Large intestine (tissue), 3 donors: ENCODE measurements at regions not wholly inside any gene's neighbourhood (a gene's known extent, or its start where the extent isn't known, plus 50 kb on each side); places are given as distances from the start of the nearest gene placed in this dataset.
"Not testable (repeated sequence)": the region's sequence is repeated elsewhere in the genome, so short reads cannot be mapped to it uniquely, and the experiment has no call there.

Experiments used
- DNase-seq, 2 donors: peaks; one replicate each; pipeline versions ENCODE4 v3.0.0 to v3.0.0-alpha.2; 2013
- H3K27ac ChIP-seq: one replicate; pipeline ENCODE4 v1.5.1; 2013; ENCODE audit warnings: low read length
- H3K27me3 ChIP-seq: 2 replicates; pipeline ENCODE4 v1.6.1; 2013; ENCODE audit warnings: low read length; ENCODE audit not compliant: control insufficient read depth, insufficient read depth
- H3K36me3 ChIP-seq: 2 replicates; pipeline ENCODE4 v1.6.1; 2013; ENCODE audit warnings: low read length; ENCODE audit not compliant: control insufficient read depth, insufficient read depth
- H3K4me1 ChIP-seq: one replicate; pipeline ENCODE4 v1.6.1; 2013; ENCODE audit warnings: low read length; ENCODE audit not compliant: control insufficient read depth, insufficient read depth
- H3K4me3 ChIP-seq: one replicate; pipeline ENCODE4 v1.5.1; 2013; ENCODE audit warnings: low read length
- H3K9me3 ChIP-seq: one replicate; pipeline ENCODE4 v1.6.1; 2013; ENCODE audit warnings: mild to moderate bottlenecking, low read depth, low read length, moderate library complexity; ENCODE audit not compliant: control insufficient read depth
- WGBS: methylation state at CpG from one replicate; pipeline ENCODE4 v1.1.5; 2013; ENCODE audit warnings: low lambda C conversion rate; ENCODE audit not compliant: insufficient coverage; 5-methylcytosine and 5-hydroxymethylcytosine counted together

- no peaks in the 10 kb centered on the region for H3K36me3 ChIP-seq
- H3K4me3 ChIP-seq, result no peak overlapping the region
- WGBS, result no CpG with 5 or more reads among the region's 4 CpGs
- H3K4me1 ChIP-seq, result no peaks in the 10 kb centered on the region
- no peak overlapping the region for H3K27ac ChIP-seq
- no peak for DNase-seq
- no peaks in the 10 kb centered on the region for H3K9me3 ChIP-seq
- H3K27me3 ChIP-seq, result no peaks in the 10 kb centered on the region
These were observed 261.5 kb upstream of the IGFBP7 start for GRCh38 chr4:57371671-57372070.

- Histone ChIP-seq H3K27ac (no peak overlapping the region), H3K27me3 (no peaks in the 10 kb centered on the region), H3K4me1 (no peaks in the 10 kb centered on the region), H3K36me3 (no peaks in the 10 kb centered on the region), H3K9me3 (no peaks in the 10 kb centered on the region), H3K4me3 (no peak overlapping the region)
- DNase-seq, result no peak
- 100% methylated on average over 2 of the region's 3 CpGs for WGBS
These were observed 260.5 kb upstream of the IGFBP7 start for GRCh38 chr4:57370691-57371090.

GRCh38 chr4:57369446-57369845 lies 259.3 kb upstream of the IGFBP7 start:
- WGBS, result no CpG with 5 or more reads among the region's 1 CpG
- DNase-seq, result no peak
- no peaks in the 10 kb centered on the region for H3K4me1 ChIP-seq
- no peaks in the 10 kb centered on the region for H3K36me3 ChIP-seq
- no peak overlapping the region for H3K27ac ChIP-seq
- no peaks in the 10 kb centered on the region for H3K9me3 ChIP-seq
- H3K27me3 ChIP-seq, result no peaks in the 10 kb centered on the region
- H3K4me3 ChIP-seq, result no peak overlapping the region

GRCh38 chr4:57364255-57364654 lies 254.1 kb upstream of the IGFBP7 start:
- Histone ChIP-seq H3K36me3 (no peaks in the 10 kb centered on the region), H3K4me1 (no peaks in the 10 kb centered on the region), H3K4me3 (no peak overlapping the region), H3K27me3 (no peaks in the 10 kb centered on the region), H3K27ac (no peak overlapping the region), H3K9me3 (no peaks in the 10 kb centered on the region)
- no CpG with 5 or more reads among the region's 1 CpG for WGBS
- DNase-seq, result no peak

- DNase-seq, result no peak
These were observed 253.2 kb upstream of the IGFBP7 start for GRCh38 chr4:57363346-57363745.

GRCh38 chr4:57360681-57361080 lies 250.5 kb upstream of the IGFBP7 start:
- WGBS, result no CpG with 5 or more reads among the region's 2 CpGs

More at GRCh38 chr4:57363346-57363745, 253.2 kb upstream of the IGFBP7 start:
- Histone ChIP-seq H3K9me3 (no peaks in the 10 kb centered on the region), H3K4me1 (no peaks in the 10 kb centered on the region), H3K27ac (no peak overlapping the region), H3K36me3 (no peaks in the 10 kb centered on the region), H3K4me3 (no peak overlapping the region), H3K27me3 (no peaks in the 10 kb centered on the region)
- no CpG with 5 or more reads among the region's 1 CpG for WGBS

GRCh38 chr4:57355101-57355665 lies 245.0 kb upstream of the IGFBP7 start:
- Histone ChIP-seq H3K9me3 (no peaks in the 10 kb centered on the region), H3K36me3 (no peaks in the 10 kb centered on the region), H3K4me3 (no peak overlapping the region), H3K4me1 (no peaks in the 10 kb centered on the region), H3K27ac (no peak overlapping the region), H3K27me3 (no peaks in the 10 kb centered on the region)
- 52% methylated on average over 2 of the region's 4 CpGs for WGBS
- no peak for DNase-seq

More at GRCh38 chr4:57360681-57361080, 250.5 kb upstream of the IGFBP7 start:
- no peaks in the 10 kb centered on the region for H3K4me1 ChIP-seq
- H3K27ac ChIP-seq, result no peak overlapping the region
- no peaks in the 10 kb centered on the region for H3K9me3 ChIP-seq
- no peaks in the 10 kb centered on the region for H3K36me3 ChIP-seq
- DNase-seq, result no peak
- H3K4me3 ChIP-seq, result no peak overlapping the region
- H3K27me3 ChIP-seq, result no peaks in the 10 kb centered on the region

- DNase-seq, result no peak
- Histone ChIP-seq H3K4me1 (no peaks in the 10 kb centered on the region), H3K27me3 (no peaks in the 10 kb centered on the region), H3K9me3 (no peaks in the 10 kb centered on the region), H3K4me3 (no peak overlapping the region), H3K27ac (no peak overlapping the region), H3K36me3 (no peaks in the 10 kb centered on the region)
- WGBS, result 100% methylated on average over 1 of the region's 1 CpG
These were observed 241.5 kb upstream of the IGFBP7 start for GRCh38 chr4:57351731-57352130.

- Histone ChIP-seq H3K4me3 (no peak overlapping the region), H3K27me3 (no peaks in the 10 kb centered on the region), H3K36me3 (no peaks in the 10 kb centered on the region), H3K9me3 (no peaks in the 10 kb centered on the region), H3K27ac (no peak overlapping the region), H3K4me1 (no peaks in the 10 kb centered on the region)
- no CpG with 5 or more reads among the region's 2 CpGs for WGBS
- DNase-seq, result no peak
These were observed 234.1 kb upstream of the IGFBP7 start for GRCh38 chr4:57344296-57344695.

- DNase-seq, result no peak
- no peak overlapping the region for H3K4me3 ChIP-seq
- H3K9me3 ChIP-seq, result no peaks in the 10 kb centered on the region
- no peaks in the 10 kb centered on the region for H3K27me3 ChIP-seq
- no CpG with 5 or more reads among the region's 2 CpGs for WGBS
- H3K4me1 ChIP-seq, result no peaks in the 10 kb centered on the region
- H3K36me3 ChIP-seq, result no peaks in the 10 kb centered on the region
- H3K27ac ChIP-seq, result no peak overlapping the region
These were observed 232.2 kb upstream of the IGFBP7 start for GRCh38 chr4:57342411-57342810.

- not testable (repeated sequence) for H3K27me3 ChIP-seq, H3K4me1 ChIP-seq, H3K4me3 ChIP-seq, DNase-seq, H3K9me3 ChIP-seq, H3K27ac ChIP-seq, H3K36me3 ChIP-seq
These were observed 228.7 kb upstream of the IGFBP7 start for GRCh38 chr4:57338861-57339260.
